ENCODE measurements at regions not wholly inside any gene's neighbourhood (a gene's known extent, or its start where the extent isn't known, plus 50 kb on each side); places are given as distances from the start of the nearest gene placed in this dataset.

- no TSS peak for BruUV-seq (replicated peaks)
- Histone ChIP-seq H3K27ac (ENCODE audit: low read depth, low read length, poor library complexity, severe bottlenecking) (no peak overlapping the region), H3K27me3 (replicated peaks; ENCODE audit: insufficient read depth, low read depth, low read length, poor library complexity) (no peaks in the 10 kb centered on the region), H3K4me1 (ENCODE audit: insufficient read depth, low read length, poor library complexity, severe bottlenecking) (no peaks in the 10 kb centered on the region), H3K4me3 (ENCODE audit: low read depth, low read length, poor library complexity, severe bottlenecking) (no peak overlapping the region), H3K36me3 (ENCODE audit: insufficient read depth, low read length, poor library complexity, severe bottlenecking) (no peaks in the 10 kb centered on the region), H3K9me3 (ENCODE audit: low read depth, low read length, poor library complexity, severe bottlenecking) (no peaks in the 10 kb centered on the region)
- intact Hi-C loops (cut with micrococcal nuclease; ENCODE audit: unreplicated experiment), result loop anchor here (10.0 kb wide), 1 partner anchor 57 kb away; no protein-coding TSS in a partner anchor
- ChIA-PET CTCF (no interaction called here), POLR2A (ENCODE audit: low non-redundant PET) (no interaction called here)
- TF ChIP-seq EZH2 (IDR thresholded peaks at IDR 0.05; ENCODE audit: borderline replicate concordance, low read depth, low read length, poor library complexity, severe bottlenecking) (no peak), CTCF (conservative IDR thresholded peaks at IDR 0.05; ENCODE audit: low read depth, low read length) (no peak)
- no peak for DNase-seq (ENCODE audit: low spot score)
Observed at GRCh38 chr7:68107968-68108367, 1111.3 kb downstream of the TYW1 start.

GRCh38 chr7:68109299-68109698 lies 1112.7 kb downstream of the TYW1 start:
- Histone ChIP-seq H3K9me3 (ENCODE audit: low read depth, low read length, poor library complexity, severe bottlenecking) (no peaks in the 10 kb centered on the region), H3K4me3 (ENCODE audit: low read depth, low read length, poor library complexity, severe bottlenecking) (no peak overlapping the region), H3K27ac (ENCODE audit: low read depth, low read length, poor library complexity, severe bottlenecking) (no peak overlapping the region), H3K4me1 (ENCODE audit: insufficient read depth, low read length, poor library complexity, severe bottlenecking) (no peaks in the 10 kb centered on the region), H3K36me3 (ENCODE audit: insufficient read depth, low read length, poor library complexity, severe bottlenecking) (no peaks in the 10 kb centered on the region), H3K27me3 (replicated peaks; ENCODE audit: insufficient read depth, low read depth, low read length, poor library complexity) (no peaks in the 10 kb centered on the region)
- TF ChIP-seq EZH2 (IDR thresholded peaks at IDR 0.05; ENCODE audit: borderline replicate concordance, low read depth, low read length, poor library complexity, severe bottlenecking) (no peak), CTCF (conservative IDR thresholded peaks at IDR 0.05; ENCODE audit: low read depth, low read length) (no peak)
- intact Hi-C loops (cut with micrococcal nuclease; ENCODE audit: unreplicated experiment), result loop anchor here (10.0 kb wide), 1 partner anchor 56 kb away; no protein-coding TSS in a partner anchor
- CTCF ChIA-PET, result no interaction called here
- BruUV-seq (replicated peaks), result no TSS peak
- DNase-seq (ENCODE audit: low spot score), result no peak
- POLR2A ChIA-PET (ENCODE audit: low non-redundant PET), result no interaction called here

- H3K4me1 ChIP-seq (ENCODE audit: insufficient read depth, low read length, poor library complexity, severe bottlenecking), result no peaks in the 10 kb centered on the region
- TF ChIP-seq EZH2 (IDR thresholded peaks at IDR 0.05; ENCODE audit: borderline replicate concordance, low read depth, low read length, poor library complexity, severe bottlenecking) (no peak), CTCF (conservative IDR thresholded peaks at IDR 0.05; ENCODE audit: low read depth, low read length) (no peak)
- ChIA-PET CTCF (no interaction called here), POLR2A (ENCODE audit: low non-redundant PET) (no interaction called here)
- no peak overlapping the region for H3K4me3 ChIP-seq (ENCODE audit: low read depth, low read length, poor library complexity, severe bottlenecking)
- H3K36me3 ChIP-seq (ENCODE audit: insufficient read depth, low read length, poor library complexity, severe bottlenecking), result no peaks in the 10 kb centered on the region
- H3K27ac ChIP-seq (ENCODE audit: low read depth, low read length, poor library complexity, severe bottlenecking), result no peak overlapping the region
- no peaks in the 10 kb centered on the region for H3K27me3 ChIP-seq (replicated peaks; ENCODE audit: insufficient read depth, low read depth, low read length, poor library complexity)
- intact Hi-C loops (cut with micrococcal nuclease; ENCODE audit: unreplicated experiment), result no loop called here
- no TSS peak for BruUV-seq (replicated peaks)
- peaks cover 17% of the 10 kb centered on the region for H3K9me3 ChIP-seq (ENCODE audit: low read depth, low read length, poor library complexity, severe bottlenecking)
- no peak for DNase-seq (ENCODE audit: low spot score)
Observed at GRCh38 chr7:68119411-68119810, 1122.8 kb downstream of the TYW1 start.

Data from A673 (cell line).